HEK293 (cell line): ENCODE measurements at regions not wholly inside any gene's neighbourhood (a gene's known extent, or its start where the extent isn't known, plus 50 kb on each side); places are given as distances from the start of the nearest gene placed in this dataset.

ENCODE experiments used
- CTCF ChIA-PET: fragments of 350-600 bp; formaldehyde crosslinking; extraction: SDS; loops from one replicate; lab custom pipeline; 2021; ENCODE audit warnings: antibody characterized with exemption; lab: Yijun Ruan, JAX
- POLR2A ChIA-PET: fragments of 300-600 bp; formaldehyde crosslinking; extraction: SDS; loops from one replicate; lab custom pipeline; 2020; ENCODE audit warnings: antibody characterized with exemption, inconsistent platforms; lab: Yijun Ruan, JAX
- H3K27ac ChIP-seq: fragments of 200-500 bp; sonication (Bioruptor generic); 2 replicates; pipeline ENCODE4 v1.5.1; 2014; ENCODE audit warnings: low read depth, low read length, control low read depth, inconsistent platforms; ENCODE audit errors: extremely low read depth
- H3K36me3 ChIP-seq, 2 experiments: fragments of 200-500 bp in 1 of 2; sonication (Bioruptor generic) in 1 of 2; 1 replicate in 1 of 2; 2 replicates in 1 of 2; pipeline ENCODE4 v1.5.1; 2014 to 2017; ENCODE audit warnings: inconsistent platforms in 2 of 2, low read length in 2 of 2; ENCODE audit not compliant: control insufficient read depth in 2 of 2, insufficient read depth in 1 of 2
- H3K4me1 ChIP-seq: fragments of 200-500 bp; sonication (Bioruptor generic); 2 replicates; pipeline ENCODE4 v1.5.1; 2014; ENCODE audit warnings: mild to moderate bottlenecking, low read length, inconsistent platforms; ENCODE audit not compliant: control insufficient read depth, insufficient read depth
- H3K4me3 ChIP-seq: 2 replicates; pipeline ENCODE4 v1.5.1; 2011; ENCODE audit warnings: low read depth, mild to moderate bottlenecking, control low read depth, low read length, moderate library complexity
- H3K9me3 ChIP-seq: fragments of 200-500 bp; sonication (Bioruptor generic); 2 replicates; pipeline ENCODE4 v1.5.1; 2014; ENCODE audit warnings: low read depth, low read length, inconsistent platforms; ENCODE audit not compliant: control insufficient read depth, insufficient read depth
- BCL6B ChIP-seq: fragments of 450-650 bp; formaldehyde crosslinking; IDR thresholded peaks from 2 replicates; pipeline ENCODE4 v1.5.1; 2017; ENCODE audit warnings: missing biosample characterization, missing genetic modification characterization
- ELK4 ChIP-seq: IDR thresholded peaks from 2 replicates; pipeline ENCODE4 v1.6.1; 2011; ENCODE audit warnings: mild to moderate bottlenecking, low read depth, low read length, borderline replicate concordance
- GLI2 ChIP-seq: fragments of 450-650 bp; formaldehyde crosslinking; IDR thresholded peaks from 2 replicates; pipeline ENCODE4; 2017; ENCODE audit warnings: missing biosample characterization, missing genetic modification characterization, low read depth, borderline replicate concordance
- HOXC10 ChIP-seq: sonication (generic); formaldehyde crosslinking; IDR thresholded peaks from 2 replicates; pipeline ENCODE4 v1.8.1; 2023; ENCODE audit warnings: mild to moderate bottlenecking, missing genetic modification reagents
- KLF16 ChIP-seq: fragments of 450-650 bp; formaldehyde crosslinking; IDR thresholded peaks from 2 replicates; pipeline ENCODE4 v1.5.1; 2017; ENCODE audit warnings: missing biosample characterization, missing genetic modification characterization
- SP7 ChIP-seq: fragments of 450-650 bp; formaldehyde crosslinking; IDR thresholded peaks from 2 replicates; pipeline ENCODE4 v1.5.1; 2016; ENCODE audit warnings: missing biosample characterization, missing genetic modification characterization
- ZBTB48 ChIP-seq: fragments of 450-650 bp; formaldehyde crosslinking; IDR thresholded peaks from 2 replicates; pipeline ENCODE4 v1.5.1; 2016; ENCODE audit warnings: missing biosample characterization, missing genetic modification characterization
- ZFP41 ChIP-seq: fragments of 450-650 bp; formaldehyde crosslinking; IDR thresholded peaks from 2 replicates; pipeline ENCODE4 v1.5.1; 2016; ENCODE audit warnings: missing biosample characterization, missing genetic modification characterization, borderline replicate concordance
- ZNF10 ChIP-seq: fragments of 450-650 bp; formaldehyde crosslinking; IDR thresholded peaks from 2 replicates; pipeline ENCODE4 v1.5.1; 2017; ENCODE audit warnings: missing biosample characterization, missing genetic modification characterization
- ZNF169 ChIP-seq: fragments of 450-650 bp; formaldehyde crosslinking; IDR thresholded peaks from 2 replicates; pipeline ENCODE4 v1.5.1; 2016; ENCODE audit warnings: missing biosample characterization, missing genetic modification characterization
- ZNF202 ChIP-seq: fragments of 450-650 bp; formaldehyde crosslinking; IDR thresholded peaks from 2 replicates; pipeline ENCODE4 v1.5.1; 2016; ENCODE audit warnings: missing biosample characterization, missing genetic modification characterization, borderline replicate concordance
- ZNF280C ChIP-seq: fragments of 450-650 bp; formaldehyde crosslinking; IDR thresholded peaks from 2 replicates; pipeline ENCODE4 v1.5.1; 2016; ENCODE audit warnings: missing biosample characterization, missing genetic modification characterization
- ZNF292 ChIP-seq: fragments of 450-650 bp; formaldehyde crosslinking; IDR thresholded peaks from 2 replicates; pipeline ENCODE4 v1.5.1; 2016; ENCODE audit warnings: low read depth, missing biosample characterization, missing genetic modification characterization, borderline replicate concordance
- ZNF341 ChIP-seq: fragments of 450-650 bp; formaldehyde crosslinking; IDR thresholded peaks from 2 replicates; pipeline ENCODE4; 2016; ENCODE audit warnings: low read depth, missing biosample characterization, missing genetic modification characterization
- ZNF354C ChIP-seq: fragments of 450-650 bp; formaldehyde crosslinking; IDR thresholded peaks from 2 replicates; pipeline ENCODE4 v1.5.1; 2016; ENCODE audit warnings: missing biosample characterization, missing genetic modification characterization, low read depth, borderline replicate concordance
- ZNF404 ChIP-seq: fragments of 450-650 bp; formaldehyde crosslinking; IDR thresholded peaks from 2 replicates; pipeline ENCODE4 v1.5.1; 2017; ENCODE audit warnings: missing biosample characterization, missing genetic modification characterization
- ZNF514 ChIP-seq: fragments of 450-650 bp; formaldehyde crosslinking; IDR thresholded peaks from 2 replicates; pipeline ENCODE4 v1.5.1; 2016; ENCODE audit warnings: missing biosample characterization, missing genetic modification characterization
- ZNF544 ChIP-seq: fragments of 450-650 bp; formaldehyde crosslinking; IDR thresholded peaks from 2 replicates; pipeline ENCODE4 v1.5.0; 2017; ENCODE audit warnings: missing biosample characterization, missing genetic modification characterization
- ZNF561 ChIP-seq: fragments of 450-650 bp; IDR thresholded peaks from 2 replicates; pipeline ENCODE4 v1.5.1; 2018; ENCODE audit warnings: missing biosample characterization, missing genetic modification characterization, borderline replicate concordance
- ZNF571 ChIP-seq: fragments of 450-650 bp; formaldehyde crosslinking; IDR thresholded peaks from 2 replicates; pipeline ENCODE4 v1.5.0; 2017; ENCODE audit warnings: missing biosample characterization, missing genetic modification characterization
- ZNF585B ChIP-seq: fragments of 450-650 bp; formaldehyde crosslinking; IDR thresholded peaks from 2 replicates; pipeline ENCODE4 v1.5.1; 2016; ENCODE audit warnings: missing biosample characterization, missing genetic modification characterization
- ZNF600 ChIP-seq: fragments of 450-650 bp; formaldehyde crosslinking; IDR thresholded peaks from 2 replicates; pipeline ENCODE4 v1.5.1; 2016; ENCODE audit warnings: missing biosample characterization, missing genetic modification characterization
- ZNF624 ChIP-seq: fragments of 450-650 bp; formaldehyde crosslinking; IDR thresholded peaks from 2 replicates; pipeline ENCODE4 v1.5.1; 2017; ENCODE audit warnings: missing biosample characterization, missing genetic modification characterization

- no peak for TF ChIP-seq ZNF169 (tag by site-specific recombination)
- no peak for TF ChIP-seq GLI2 (tag by site-specific recombination)
- no peak for TF ChIP-seq ZBTB48 (tag by site-specific recombination)
- no peak for TF ChIP-seq ZNF561
- TF ChIP-seq ZNF624 (tag by site-specific recombination), result no peak
- TF ChIP-seq ZNF600 (tag by site-specific recombination), result no peak
- Histone ChIP-seq H3K36me3 (no peaks in the 10 kb centered on the region), H3K9me3 (no peaks in the 10 kb centered on the region), H3K4me1 (no peaks in the 10 kb centered on the region), H3K4me3 (no peak overlapping the region), H3K27ac (no peak overlapping the region)
- POLR2A ChIA-PET, result no interaction called here
- CTCF ChIA-PET, result no interaction called here
These were observed 760.7 kb upstream of the SLITRK6 start for GRCh38 chr13:86559901-86560300.

GRCh38 chr13:86562866-86563265, 763.6 kb upstream of the SLITRK6 start:
- CTCF ChIA-PET, result no interaction called here
- TF ChIP-seq ZNF354C (no peak), ZNF292 (no peak), BCL6B (no peak), ZNF404 (tag by site-specific recombination) (no peak), SP7 (tag by site-specific recombination) (no peak), ZFP41 (tag by site-specific recombination) (no peak), ZNF202 (tag by site-specific recombination) (no peak), ZNF571 (tag by site-specific recombination) (no peak), ZNF10 (tag by site-specific recombination) (no peak), ZNF544 (tag by site-specific recombination) (no peak), HOXC10 (no peak), ZNF280C (tag by site-specific recombination) (no peak), ZNF585B (no peak), KLF16 (tag by site-specific recombination) (no peak), GLI2 (tag by site-specific recombination) (no peak), ZNF624 (tag by site-specific recombination) (no peak), ZNF514 (no peak), ELK4 (no peak), ZNF341 (tag by site-specific recombination) (no peak)
- no peak overlapping the region for H3K27ac ChIP-seq
- no peak overlapping the region for H3K4me3 ChIP-seq
- no peaks in the 10 kb centered on the region for H3K36me3 ChIP-seq
- POLR2A ChIA-PET, result no interaction called here
- H3K9me3 ChIP-seq, result no peaks in the 10 kb centered on the region
- H3K4me1 ChIP-seq, result no peaks in the 10 kb centered on the region
